GM18867 (cell line): ENCODE measurements at regions not wholly inside any gene's neighbourhood (a gene's known extent, or its start where the extent isn't known, plus 50 kb on each side); places are given as distances from the start of the nearest gene placed in this dataset.

Experiments used
- ATAC-seq: cut with Tn5 transposase; IDR thresholded peaks from one replicate; pipeline ENCODE4 v1.9.1; 2021; ENCODE audit warnings: mild to moderate bottlenecking, moderate library complexity; ENCODE audit not compliant: unreplicated experiment

- no peak for ATAC-seq
Observed at GRCh38 chr6:62672989-62673388, 387.0 kb upstream of the KHDRBS2 start.

GRCh38 chr6:62670490-62671223, 384.6 kb upstream of the KHDRBS2 start:
- ATAC-seq, result no peak

GRCh38 chr6:62669831-62670230, 383.8 kb upstream of the KHDRBS2 start:
- no peak for ATAC-seq

- no peak for ATAC-seq
Observed at GRCh38 chr6:62652692-62653328, 366.8 kb upstream of the KHDRBS2 start.

GRCh38 chr6:62645274-62645673, 359.2 kb upstream of the KHDRBS2 start:
- ATAC-seq, result no peak

GRCh38 chr6:62640749-62641148, 354.7 kb upstream of the KHDRBS2 start:
- no peak for ATAC-seq

- ATAC-seq, result no peak
Observed at GRCh38 chr6:62626661-62627060, 340.6 kb upstream of the KHDRBS2 start.

- ATAC-seq, result no peak
Observed at GRCh38 chr6:62623846-62624532, 338.0 kb upstream of the KHDRBS2 start.

GRCh38 chr6:62615366-62616015, 329.5 kb upstream of the KHDRBS2 start:
- no peak for ATAC-seq

GRCh38 chr6:62614442-62614841, 328.4 kb upstream of the KHDRBS2 start:
- ATAC-seq, result no peak

- ATAC-seq, result no peak
Observed at GRCh38 chr6:62613928-62614327, 327.9 kb upstream of the KHDRBS2 start.

- no peak for ATAC-seq
Observed at GRCh38 chr6:62612471-62612870, 326.4 kb upstream of the KHDRBS2 start.

- no peak for ATAC-seq
Observed at GRCh38 chr6:62570372-62570771, 284.3 kb upstream of the KHDRBS2 start.

GRCh38 chr6:62541502-62541901, 255.5 kb upstream of the KHDRBS2 start:
- no peak for ATAC-seq

- ATAC-seq, result no peak
Observed at GRCh38 chr6:62530985-62531384, 245.0 kb upstream of the KHDRBS2 start.

- ATAC-seq, result no peak
Observed at GRCh38 chr6:62528894-62529526, 243.0 kb upstream of the KHDRBS2 start.

- ATAC-seq, result no peak
Observed at GRCh38 chr6:62523630-62524029, 237.6 kb upstream of the KHDRBS2 start.

- no peak for ATAC-seq
Observed at GRCh38 chr6:62519574-62519973, 233.5 kb upstream of the KHDRBS2 start.

GRCh38 chr6:62516291-62517141, 230.5 kb upstream of the KHDRBS2 start:
- no peak for ATAC-seq

GRCh38 chr6:62492192-62492822, 206.3 kb upstream of the KHDRBS2 start:
- no peak for ATAC-seq
